Endothelial cell (in vitro differentiated cells): ENCODE measurements at regions not wholly inside any gene's neighbourhood (a gene's known extent, or its start where the extent isn't known, plus 50 kb on each side); places are given as distances from the start of the nearest gene placed in this dataset.

ENCODE experiments used
- DNase-seq: peaks from one replicate; pipeline ENCODE4 v3.0.0; 2021; ENCODE audit warnings: low spot score
- H3K27ac Mint-ChIP-seq: one replicate; pipeline ENCODE4 v1.8.0; 2021; ENCODE audit warnings: mixed read lengths, inconsistent platforms; ENCODE audit not compliant: unreplicated experiment
- H3K27me3 Mint-ChIP-seq: one replicate; pipeline ENCODE4 v1.8.0; 2021; ENCODE audit warnings: mild to moderate bottlenecking, moderate library complexity, mixed read lengths, inconsistent platforms; ENCODE audit not compliant: unreplicated experiment
- H3K36me3 Mint-ChIP-seq: one replicate; pipeline ENCODE4 v1.8.0; 2021; ENCODE audit warnings: mild to moderate bottlenecking, low read depth, mixed read lengths, inconsistent platforms; ENCODE audit not compliant: unreplicated experiment
- H3K4me1 Mint-ChIP-seq: one replicate; pipeline ENCODE4 v1.8.0; 2021; ENCODE audit warnings: mild to moderate bottlenecking, mixed read lengths, inconsistent platforms; ENCODE audit not compliant: unreplicated experiment
- H3K4me3 Mint-ChIP-seq: one replicate; pipeline ENCODE4 v1.8.0; 2021; ENCODE audit warnings: mild to moderate bottlenecking, mixed read lengths, inconsistent platforms; ENCODE audit not compliant: unreplicated experiment
- H3K9me3 Mint-ChIP-seq: one replicate; pipeline ENCODE4 v1.8.0; 2021; ENCODE audit warnings: mixed read lengths, inconsistent platforms; ENCODE audit not compliant: unreplicated experiment
- CTCF ChIP-seq: fragments of 200-600 bp; sonication (generic); IDR thresholded peaks from one replicate; pipeline ENCODE4 v1.5.0; 2021; ENCODE audit warnings: antibody characterized with exemption; ENCODE audit not compliant: unreplicated experiment

- no peaks in the 10 kb centered on the region for H3K27me3 Mint-ChIP-seq
- H3K4me1 Mint-ChIP-seq: no peaks in the 10 kb centered on the region
- no peak overlapping the region for H3K27ac Mint-ChIP-seq
- no peaks in the 10 kb centered on the region for H3K36me3 Mint-ChIP-seq
- TF ChIP-seq CTCF: no peak
- no peak overlapping the region for H3K4me3 Mint-ChIP-seq
- H3K9me3 Mint-ChIP-seq: no peaks in the 10 kb centered on the region
- no peak for DNase-seq
These were observed 435.3 kb upstream of the TMTC1 start for GRCh38 chr12:30219047-30219446.

GRCh38 chr12:30218073-30218472 lies 434.3 kb upstream of the TMTC1 start:
- Mint-ChIP-seq H3K27me3 (no peaks in the 10 kb centered on the region), H3K27ac (no peak overlapping the region), H3K4me3 (no peak overlapping the region), H3K4me1 (no peaks in the 10 kb centered on the region), H3K36me3 (no peaks in the 10 kb centered on the region), H3K9me3 (no peaks in the 10 kb centered on the region)
- DNase-seq: no peak
- TF ChIP-seq CTCF: no peak

GRCh38 chr12:30213166-30213565 lies 429.4 kb upstream of the TMTC1 start:
- H3K27me3 Mint-ChIP-seq: no peaks in the 10 kb centered on the region

GRCh38 chr12:30211743-30212142 lies 428.0 kb upstream of the TMTC1 start:
- no peak for DNase-seq
- H3K4me3 Mint-ChIP-seq: no peak overlapping the region
- no peak overlapping the region for H3K27ac Mint-ChIP-seq
- no peak for TF ChIP-seq CTCF
- H3K9me3 Mint-ChIP-seq: no peaks in the 10 kb centered on the region
- H3K4me1 Mint-ChIP-seq: no peaks in the 10 kb centered on the region
- H3K36me3 Mint-ChIP-seq: no peaks in the 10 kb centered on the region
- H3K27me3 Mint-ChIP-seq: no peaks in the 10 kb centered on the region

More at GRCh38 chr12:30213166-30213565, 429.4 kb upstream of the TMTC1 start:
- DNase-seq: no peak
- TF ChIP-seq CTCF: no peak
- Mint-ChIP-seq H3K27ac (no peak overlapping the region), H3K4me1 (no peaks in the 10 kb centered on the region), H3K4me3 (no peak overlapping the region), H3K9me3 (no peaks in the 10 kb centered on the region), H3K36me3 (no peaks in the 10 kb centered on the region)

- DNase-seq: no peak
- Mint-ChIP-seq H3K27me3 (no peaks in the 10 kb centered on the region), H3K9me3 (no peaks in the 10 kb centered on the region), H3K36me3 (no peaks in the 10 kb centered on the region), H3K4me1 (no peaks in the 10 kb centered on the region), H3K4me3 (no peak overlapping the region), H3K27ac (no peak overlapping the region)
- TF ChIP-seq CTCF: no peak
These were observed 420.2 kb upstream of the TMTC1 start for GRCh38 chr12:30203981-30204380.
